ENCODE measurements at regions not wholly inside any gene's neighbourhood (a gene's known extent, or its start where the extent isn't known, plus 50 kb on each side); places are given as distances from the start of the nearest gene placed in this dataset.

GRCh38 chr10:22831586-22831985 lies 96.3 kb upstream of the ARMC3 start:
- ATAC-seq (no peak), FAIRE-seq (no peak), DNase-seq (ENCODE audit: low spot score) (no peak)
- WGBS (ENCODE audit: low lambda C conversion rate): 60% methylated on average over 7 of the region's 8 CpGs
- no peak overlapping the region for H3K9ac ChIP-seq (ENCODE audit: insufficient read depth, low read depth, low read length)
- no peaks in the 10 kb centered on the region for H3K79me2 ChIP-seq (ENCODE audit: insufficient read depth, low read length)
- no peaks in the 10 kb centered on the region for H3K27me3 ChIP-seq (ENCODE audit: control insufficient read depth in 1 of 2, insufficient read depth in 2 of 2, low read length in 2 of 2)
- no peak for TF ChIP-seq ZNF503 (CRISPR knock-in tag; IDR thresholded peaks at IDR 0.05)
- no peak for TF ChIP-seq KDM6A (CRISPR knock-in tag; IDR thresholded peaks at IDR 0.05; ENCODE audit: low read depth)
- no peak for TF ChIP-seq UBTF (CRISPR knock-in tag; IDR thresholded peaks at IDR 0.05)
- no peak for TF ChIP-seq ZMAT5 (CRISPR knock-in tag; IDR thresholded peaks at IDR 0.05; ENCODE audit: borderline replicate concordance, low read depth)
- no peak for TF ChIP-seq ZFP36L2 (CRISPR knock-in tag; IDR thresholded peaks at IDR 0.05)
- no TSS peak for BruUV-seq (replicated peaks)
- H3K4me1 ChIP-seq (ENCODE audit: insufficient read depth, low read length): no peaks in the 10 kb centered on the region
- no peaks in the 10 kb centered on the region for H3K9me3 ChIP-seq (ENCODE audit: low read length)
- H4K20me1 ChIP-seq (ENCODE audit: insufficient read depth, low read length): no peaks in the 10 kb centered on the region
- POLR2A ChIA-PET: no interaction called here
- H3K36me3 ChIP-seq (replicated peaks in 1 of 2; ENCODE audit: control insufficient read depth in 1 of 2, insufficient read depth in 2 of 2, low read length in 2 of 2): no peaks in the 10 kb centered on the region
- intact Hi-C loops (cut with micrococcal nuclease; ENCODE audit: unreplicated experiment): no loop called here
- no peak overlapping the region for H2AFZ ChIP-seq (ENCODE audit: low read length)
- CTCF ChIA-PET (ENCODE audit: low intra/inter-chr PET ratio, low total read pairs): no interaction called here
- no peak overlapping the region for H3K27ac ChIP-seq (ENCODE audit: extremely low read length, insufficient read depth, low read length)
- no peak overlapping the region for H3K4me3 ChIP-seq (replicated peaks in 1 of 3; ENCODE audit: insufficient read depth in 1 of 3, low read depth in 2 of 3, low read length in 3 of 3)
- H3K4me2 ChIP-seq (ENCODE audit: low read depth, low read length): no peak overlapping the region
- in situ Hi-C loops (cut with HindIII; ENCODE audit: extremely low pct_ligation_motif_present, low pct_unique_long_range_greater_than_20kb): no loop called here
